ENCODE measurements at regions not wholly inside any gene's neighbourhood (a gene's known extent, or its start where the extent isn't known, plus 50 kb on each side); places are given as distances from the start of the nearest gene placed in this dataset.
A peak's percentile ranks its signal among the peaks of the same experiment; 100 is the strongest.

DNA sequence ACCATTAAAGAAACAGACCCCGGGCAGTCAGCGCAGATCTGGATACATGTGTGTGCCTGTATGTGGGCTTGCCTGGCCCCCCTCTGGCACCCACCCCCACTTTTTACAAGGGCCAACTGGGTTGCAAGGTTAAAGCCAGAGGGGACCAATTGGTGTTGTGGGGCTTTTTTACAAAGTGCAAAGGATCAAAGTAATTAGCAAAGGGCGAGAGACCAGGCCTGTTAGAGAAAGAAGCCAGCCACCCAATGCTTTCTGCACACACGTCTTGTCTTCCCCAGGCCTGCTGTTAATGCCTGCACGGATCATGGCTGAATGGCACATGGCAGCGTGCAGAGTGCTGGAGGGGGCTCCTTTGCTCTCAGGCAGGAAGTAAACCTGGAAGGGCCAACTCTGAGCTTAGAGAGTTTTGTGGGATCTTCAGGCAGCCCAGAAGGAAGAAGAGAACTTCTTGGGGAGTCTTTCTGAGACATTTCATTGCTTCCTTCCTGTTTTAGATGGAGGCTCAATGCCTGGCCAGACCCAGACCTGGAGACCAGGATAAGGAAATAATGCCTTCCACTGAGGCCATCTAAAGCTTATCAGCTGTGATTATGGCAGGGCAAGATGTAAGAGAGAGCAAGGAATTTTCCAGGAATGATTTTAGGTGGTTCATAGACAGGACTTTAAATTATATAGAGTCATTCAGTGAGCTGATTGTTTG lies 523.4 kb upstream of the TBX3 start:
- WGBS, 2 experiments (ENCODE audit: low coverage in 1 of 2, low lambda C conversion rate in 2 of 2, missing lambda C conversion rate in 2 of 2) = 92 to 96% methylated on average over 6 of the region's 6 CpGs
- H3K4me2 ChIP-seq (ENCODE audit: unreplicated experiment) = no peak overlapping the region
- no peak overlapping the region for H3K27ac ChIP-seq
- in situ Hi-C loops (cut with MboI) = no loop called here
- H3K27me3 ChIP-seq (replicated peaks; ENCODE audit: insufficient read depth) = no peaks in the 10 kb centered on the region
- H3K36me3 ChIP-seq (ENCODE audit: low read depth) = no peaks in the 10 kb centered on the region
- no peaks in the 10 kb centered on the region for H4K20me1 ChIP-seq (ENCODE audit: insufficient read depth)
- no peaks in the 10 kb centered on the region for H3K9me2 ChIP-seq (ENCODE audit: insufficient read depth)
- no peak overlapping the region for H3K4me3 ChIP-seq
- no peak overlapping the region for H2AFZ ChIP-seq
- 0 out of 2 replicates have a peak, but pooled peaks cover 7% of the 10 kb centered on the region for H3F3A ChIP-seq (ENCODE audit: insufficient read depth)
- peaks cover 17% of the 10 kb centered on the region for H3K4me1 ChIP-seq (ENCODE audit: insufficient read depth)
- H3K9me3 ChIP-seq (ENCODE audit: low read depth) = no peaks in the 10 kb centered on the region
- no peak for TF ChIP-seq EZH2 (IDR thresholded peaks at IDR 0.05; ENCODE audit: insufficient read depth, poor library complexity, severe bottlenecking)
- TF ChIP-seq EZH2phosphoT487 (IDR thresholded peaks at IDR 0.05; ENCODE audit: insufficient read depth, low read depth) = no peak
- no peak for DNase-seq
- H3K9ac ChIP-seq = no peak overlapping the region
- H3K79me2 ChIP-seq (ENCODE audit: insufficient read depth) = no peaks in the 10 kb centered on the region

GRCh38 chr12:115206801-115207200 lies 522.8 kb upstream of the TBX3 start:
- Histone ChIP-seq H4K20me1 (ENCODE audit: insufficient read depth) (no peaks in the 10 kb centered on the region), H3K4me2 (ENCODE audit: unreplicated experiment) (no peak overlapping the region), H3F3A (ENCODE audit: insufficient read depth) (0 out of 2 replicates have a peak, but pooled peaks cover 7% of the 10 kb centered on the region), H3K9me3 (ENCODE audit: low read depth) (no peaks in the 10 kb centered on the region), H3K36me3 (ENCODE audit: low read depth) (no peaks in the 10 kb centered on the region), H3K9ac (no peak overlapping the region), H3K27ac (no peak overlapping the region), H3K27me3 (replicated peaks; ENCODE audit: insufficient read depth) (no peaks in the 10 kb centered on the region), H3K4me1 (ENCODE audit: insufficient read depth) (peaks cover 17% of the 10 kb centered on the region), H3K4me3 (no peak overlapping the region), H3K9me2 (ENCODE audit: insufficient read depth) (no peaks in the 10 kb centered on the region), H3K79me2 (ENCODE audit: insufficient read depth) (no peaks in the 10 kb centered on the region), H2AFZ (no peak overlapping the region)
- DNase-seq = no peak
- in situ Hi-C loops (cut with MboI) = no loop called here
- TF ChIP-seq EZH2phosphoT487 (IDR thresholded peaks at IDR 0.05; ENCODE audit: insufficient read depth, low read depth) (no peak), EZH2 (IDR thresholded peaks at IDR 0.05; ENCODE audit: insufficient read depth, poor library complexity, severe bottlenecking) (no peak)
- 52 to 57% methylated on average over 5 of the region's 5 CpGs for WGBS, 2 experiments (ENCODE audit: low coverage in 1 of 2, low lambda C conversion rate in 2 of 2, missing lambda C conversion rate in 2 of 2)

- DNase-seq = no peak
- Histone ChIP-seq H3K27me3 (replicated peaks; ENCODE audit: insufficient read depth) (no peaks in the 10 kb centered on the region), H3K9me3 (ENCODE audit: low read depth) (no peaks in the 10 kb centered on the region), H3K79me2 (ENCODE audit: insufficient read depth) (no peaks in the 10 kb centered on the region), H3K4me2 (ENCODE audit: unreplicated experiment) (no peak overlapping the region), H4K20me1 (ENCODE audit: insufficient read depth) (no peaks in the 10 kb centered on the region), H2AFZ (no peak overlapping the region), H3K36me3 (ENCODE audit: low read depth) (no peaks in the 10 kb centered on the region), H3K4me1 (ENCODE audit: insufficient read depth) (peaks cover 17% of the 10 kb centered on the region), H3K27ac (no peak overlapping the region), H3K4me3 (no peak overlapping the region), H3K9me2 (ENCODE audit: insufficient read depth) (no peaks in the 10 kb centered on the region), H3K9ac (no peak overlapping the region), H3F3A (ENCODE audit: insufficient read depth) (0 out of 2 replicates have a peak, but pooled peaks cover 7% of the 10 kb centered on the region)
- 61 to 64% methylated on average over 6 of the region's 6 CpGs for WGBS, 2 experiments (ENCODE audit: low coverage in 1 of 2, low lambda C conversion rate in 2 of 2, missing lambda C conversion rate in 2 of 2)
- in situ Hi-C loops (cut with MboI) = no loop called here
- TF ChIP-seq EZH2phosphoT487 (IDR thresholded peaks at IDR 0.05; ENCODE audit: insufficient read depth, low read depth) (no peak), EZH2 (IDR thresholded peaks at IDR 0.05; ENCODE audit: insufficient read depth, poor library complexity, severe bottlenecking) (no peak)
Measured at GRCh38 chr12:115205755-115206308, 521.9 kb upstream of the TBX3 start.

- peak; percentile 57 for DNase-seq
- H3K9ac ChIP-seq = no peak overlapping the region
- H3K9me3 ChIP-seq (ENCODE audit: low read depth) = no peaks in the 10 kb centered on the region
- no peaks in the 10 kb centered on the region for H3K9me2 ChIP-seq (ENCODE audit: insufficient read depth)
- no peak overlapping the region for H3K4me2 ChIP-seq (ENCODE audit: unreplicated experiment)
- H3K79me2 ChIP-seq (ENCODE audit: insufficient read depth) = no peaks in the 10 kb centered on the region
- 0 out of 2 replicates have a peak, but pooled peaks cover 7% of the 10 kb centered on the region for H3F3A ChIP-seq (ENCODE audit: insufficient read depth)
- TF ChIP-seq EZH2 (IDR thresholded peaks at IDR 0.05; ENCODE audit: insufficient read depth, poor library complexity, severe bottlenecking) (no peak), EZH2phosphoT487 (IDR thresholded peaks at IDR 0.05; ENCODE audit: insufficient read depth, low read depth) (no peak)
- in situ Hi-C loops (cut with MboI) = no loop called here
- no peak overlapping the region for H3K4me3 ChIP-seq
- H3K27ac ChIP-seq = no peak overlapping the region
- no peaks in the 10 kb centered on the region for H3K27me3 ChIP-seq (replicated peaks; ENCODE audit: insufficient read depth)
- WGBS, 2 experiments (ENCODE audit: low coverage in 1 of 2, low lambda C conversion rate in 2 of 2, missing lambda C conversion rate in 2 of 2) = 70 to 73% methylated on average over 10 of the region's 10 CpGs
- H3K36me3 ChIP-seq (ENCODE audit: low read depth) = no peaks in the 10 kb centered on the region
- H4K20me1 ChIP-seq (ENCODE audit: insufficient read depth) = no peaks in the 10 kb centered on the region
- H2AFZ ChIP-seq = no peak overlapping the region
- H3K4me1 ChIP-seq (ENCODE audit: insufficient read depth) = peaks cover 17% of the 10 kb centered on the region
Measured at GRCh38 chr12:115204957-115205754, 521.2 kb upstream of the TBX3 start.

All from GM23248 (cell line).